CD4-positive, alpha-beta T cell treated with Interleukin-10 for 1 hour (primary cell): ENCODE measurements at regions not wholly inside any gene's neighbourhood (a gene's known extent, or its start where the extent isn't known, plus 50 kb on each side); places are given as distances from the start of the nearest gene placed in this dataset.

Experiments
- DNase-seq: peaks from one replicate; pipeline ENCODE4 v3.0.0-alpha.2; 2020

GRCh38 chr15:81471151-81471550 lies 97.1 kb upstream of the TMC3 start:
- DNase-seq, result no peak

DNA sequence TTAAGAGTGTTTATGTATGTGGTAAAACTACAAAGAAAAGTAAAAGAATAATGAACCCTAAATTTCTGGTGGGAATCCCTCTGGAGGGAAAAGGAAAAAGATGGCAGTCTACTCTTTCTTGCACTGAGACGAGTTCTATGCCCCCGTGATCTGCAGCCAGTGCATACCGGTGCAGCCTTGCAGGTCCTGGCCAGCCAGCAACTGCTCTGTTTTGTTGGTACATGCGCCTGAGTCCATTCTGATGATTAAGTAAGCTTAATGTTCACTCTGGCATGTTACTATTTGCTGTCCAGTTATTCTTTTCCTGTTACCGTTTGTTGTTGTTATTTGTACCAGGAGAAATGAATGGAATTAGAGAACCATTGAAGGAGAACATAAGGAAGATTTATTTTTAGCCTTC lies 95.1 kb upstream of the TMC3 start:
- no peak for DNase-seq

- DNase-seq, result no peak
Observed at GRCh38 chr15:81466741-81467140, 92.7 kb upstream of the TMC3 start.

GRCh38 chr15:81454024-81454423 lies 80.0 kb upstream of the TMC3 start:
- DNase-seq, result no peak

DNA sequence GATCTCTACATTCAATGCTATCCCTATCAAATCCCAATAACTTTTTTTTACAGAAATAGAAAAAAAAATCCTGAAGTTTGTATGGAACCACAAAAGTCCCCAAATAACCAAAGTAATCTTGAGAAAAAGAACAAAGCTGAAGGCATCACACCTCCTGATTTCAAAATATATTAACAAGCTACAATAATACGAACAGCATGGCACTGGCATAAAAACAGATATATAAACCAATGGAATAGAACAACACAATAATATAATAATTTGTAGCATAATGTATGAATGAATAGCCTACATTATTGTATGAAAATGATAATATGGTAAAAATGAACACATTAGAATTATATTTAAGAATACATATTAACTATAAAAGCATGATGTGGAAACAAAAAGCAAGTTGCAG lies 76.7 kb upstream of the TMC3 start:
- DNase-seq, result no peak

GRCh38 chr15:81449836-81450474 lies 75.9 kb upstream of the TMC3 start:
- DNase-seq, result no peak

DNA sequence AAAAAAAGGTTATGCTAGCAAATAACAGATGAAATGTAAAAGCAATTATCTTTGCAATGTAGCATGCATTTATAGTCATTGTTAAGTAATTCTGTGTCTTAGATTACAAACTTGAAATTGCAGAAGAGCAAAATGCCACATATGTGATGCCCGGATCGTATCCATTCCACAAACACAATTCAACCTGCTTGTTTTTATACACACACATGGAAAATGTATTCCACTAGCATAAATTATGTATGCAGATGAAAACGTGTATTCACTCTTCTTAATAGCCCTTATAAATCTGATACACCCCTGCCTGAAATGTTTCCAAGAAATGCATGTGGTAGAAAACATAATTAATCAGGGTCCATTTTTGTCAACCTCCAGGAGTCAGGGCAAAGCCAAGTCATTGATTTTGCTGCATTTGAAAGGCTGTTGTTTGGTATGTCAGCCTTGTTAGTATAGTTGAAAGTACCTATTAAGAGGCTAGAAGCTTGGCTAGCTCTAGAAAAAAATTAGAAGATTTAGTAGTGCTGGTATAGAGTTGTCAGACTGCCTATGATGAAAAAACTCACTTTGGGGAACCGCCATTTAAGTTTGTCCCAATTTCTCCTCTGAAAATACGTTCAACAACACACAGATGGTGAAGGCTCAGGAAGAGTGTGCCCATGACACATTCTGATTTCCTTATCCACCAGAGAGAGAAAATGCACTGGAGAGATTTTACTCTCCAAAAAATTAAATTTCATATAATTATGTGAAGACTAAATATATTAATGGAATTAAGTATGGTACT lies 69.2 kb upstream of the TMC3 start:
- no peak for DNase-seq

GRCh38 chr15:81442454-81442853 lies 68.4 kb upstream of the TMC3 start:
- DNase-seq, result no peak

DNA sequence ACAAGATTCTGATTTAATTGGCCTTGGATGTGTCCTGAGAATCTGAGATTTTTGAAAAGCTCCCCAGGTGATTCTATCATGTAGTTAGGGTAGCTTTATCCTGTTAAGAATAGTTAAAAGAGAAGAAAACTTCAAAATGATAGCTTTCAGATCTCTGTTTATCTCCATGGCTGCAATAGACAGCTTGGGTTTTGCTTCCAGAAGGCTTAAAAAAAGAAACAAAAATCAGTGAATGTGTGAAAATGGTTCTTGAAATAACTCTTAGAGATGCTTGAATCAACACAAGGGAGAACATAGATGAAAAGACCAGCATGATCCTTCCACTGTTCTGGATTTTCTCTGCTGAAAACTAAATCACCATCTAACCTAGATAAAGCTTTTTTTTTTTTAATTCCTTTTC lies 60.8 kb upstream of the TMC3 start:
- DNase-seq, result no peak

GRCh38 chr15:81433462-81433861 lies 59.4 kb upstream of the TMC3 start:
- DNase-seq, result no peak

- DNase-seq, result no peak
Observed at GRCh38 chr15:81432179-81432578, 58.2 kb upstream of the TMC3 start.

- no peak for DNase-seq
Observed at GRCh38 chr15:81427176-81427575, 53.2 kb upstream of the TMC3 start.

- DNase-seq, result no peak
Observed at GRCh38 chr15:81425905-81426304, 51.9 kb upstream of the TMC3 start.
